T-helper 1 cell (primary cell): ENCODE measurements at regions not wholly inside any gene's neighbourhood (a gene's known extent, or its start where the extent isn't known, plus 50 kb on each side); places are given as distances from the start of the nearest gene placed in this dataset.
"Not testable (repeated sequence)": the region's sequence is repeated elsewhere in the genome, so short reads cannot be mapped to it uniquely, and the experiment has no call there.

ENCODE experiments used
- DNase-seq, 5 donors: peaks; one replicate each; pipeline ENCODE4 v3.0.0-alpha.2; 2012 to 2020

GRCh38 chr2:13725945-13726344, 906.6 kb upstream of the LRATD1 start:
- DNase-seq = no peak

- DNase-seq = no peak
Observed at GRCh38 chr2:13745330-13745729, 887.2 kb upstream of the LRATD1 start.

DNA sequence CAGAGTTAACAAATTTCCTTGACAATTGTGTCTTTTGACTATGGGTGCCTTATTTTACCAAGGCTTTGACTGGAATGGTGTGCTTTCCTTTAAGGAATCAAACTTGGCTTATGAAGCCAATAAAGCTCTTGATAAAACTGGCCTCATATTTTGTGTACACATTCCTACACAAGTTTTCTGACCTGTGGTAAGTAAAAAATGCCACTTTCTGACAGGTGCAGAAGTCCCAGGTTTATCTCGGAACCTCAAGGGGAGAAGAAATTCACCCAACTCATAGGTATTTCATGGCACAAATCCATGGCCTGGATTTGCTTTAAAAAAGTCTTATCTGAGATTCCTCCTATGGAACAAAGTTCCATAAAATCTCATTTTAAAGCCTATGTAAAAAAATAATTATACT, 880.6 kb upstream of the LRATD1 start:
- no peak for DNase-seq

DNA sequence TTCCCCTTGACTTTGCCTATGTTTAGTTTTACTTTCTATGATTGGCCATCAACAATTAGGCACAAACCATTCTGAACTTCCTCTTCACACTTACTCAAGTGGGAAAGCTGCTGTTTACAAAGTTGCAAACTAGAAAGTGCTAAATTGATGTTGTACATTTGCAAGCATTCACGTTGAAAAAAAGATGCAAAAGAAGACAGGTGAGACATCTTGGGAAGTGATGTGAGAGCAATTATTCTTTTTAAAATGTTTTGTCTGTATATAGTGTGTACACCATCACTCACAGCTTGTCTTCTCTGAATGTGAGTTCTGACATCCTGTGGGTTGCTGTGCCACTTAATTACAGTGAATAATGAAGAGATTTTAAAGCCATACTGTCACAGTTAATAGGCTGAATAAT, 874.1 kb upstream of the LRATD1 start:
- DNase-seq = no peak

DNA sequence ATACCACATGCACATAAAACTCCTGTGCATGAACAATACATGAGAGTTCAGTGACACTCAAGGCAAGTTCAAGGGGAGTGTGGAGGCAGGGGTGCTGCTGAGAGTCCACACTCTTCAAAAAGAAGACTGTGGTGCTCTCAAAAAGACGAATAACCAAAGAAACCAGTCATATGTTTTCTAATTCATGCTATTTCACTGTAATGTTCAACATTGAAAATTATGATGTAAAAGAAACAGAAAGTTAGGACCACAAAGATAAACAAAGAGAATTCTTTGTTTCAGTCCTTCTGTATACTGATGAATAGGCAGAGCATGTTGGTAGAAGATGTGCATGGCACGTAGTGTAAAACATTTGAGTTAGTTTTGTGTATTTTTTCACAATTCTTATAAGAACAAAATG, 864.2 kb upstream of the LRATD1 start:
- no peak for DNase-seq

DNA sequence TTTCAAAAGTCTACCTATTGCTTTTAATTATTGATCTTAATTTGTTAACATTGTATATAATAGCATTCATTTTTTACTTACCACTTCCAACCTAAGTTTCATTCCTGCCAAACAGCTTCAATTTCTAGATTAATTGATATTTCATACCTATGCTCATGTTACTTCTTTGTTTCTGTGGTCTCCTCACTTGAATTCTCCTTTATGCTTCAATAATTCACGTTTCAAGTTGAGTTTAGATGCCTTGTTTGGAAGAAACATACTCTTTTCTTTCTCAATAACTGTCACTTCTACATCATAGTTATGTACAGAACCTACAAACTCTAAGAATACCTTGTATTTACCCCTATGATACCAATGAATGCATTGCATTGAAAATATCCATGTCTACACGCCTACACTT, 862.2 kb upstream of the LRATD1 start:
- no peak for DNase-seq

DNA sequence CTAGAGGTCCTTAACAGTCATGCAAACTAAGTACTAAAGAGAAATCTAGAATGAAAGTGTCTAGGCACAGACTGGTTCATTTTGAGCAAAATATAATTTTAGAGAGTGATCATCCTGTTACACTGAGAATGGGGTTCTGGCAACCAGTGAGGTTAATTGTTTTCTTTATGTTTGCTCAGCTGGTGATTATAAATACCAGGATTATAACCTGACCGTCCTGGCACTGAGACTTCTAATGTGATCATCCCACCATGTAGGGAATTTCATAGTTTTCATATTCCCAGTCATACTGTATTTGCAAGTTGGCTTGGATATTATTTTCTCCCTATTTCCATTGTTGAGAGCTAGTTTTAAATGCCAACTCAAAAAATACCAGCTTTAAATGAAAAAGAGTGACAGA, 852.5 kb upstream of the LRATD1 start:
- no peak for DNase-seq

- no peak for DNase-seq
Observed at GRCh38 chr2:13791019-13791547, 841.4 kb upstream of the LRATD1 start.

DNA sequence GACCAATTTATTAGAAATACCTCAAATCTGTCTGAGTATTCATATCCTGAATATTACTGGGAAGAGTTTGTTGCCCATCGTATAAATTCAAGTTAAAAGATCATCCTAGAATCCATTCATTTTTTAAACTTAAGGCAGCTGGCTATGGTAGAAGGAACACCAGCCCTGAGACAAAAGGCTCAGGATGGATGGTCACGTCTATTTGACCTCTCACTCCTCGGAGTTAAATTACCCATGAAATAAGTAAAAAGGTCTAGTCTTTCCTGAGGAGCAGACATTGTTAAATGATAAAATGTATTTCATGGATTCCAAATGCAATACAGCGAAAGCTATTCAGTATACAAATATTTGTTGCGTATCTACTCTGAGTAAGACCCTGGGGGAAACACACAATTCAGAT, 826.0 kb upstream of the LRATD1 start:
- DNase-seq = no peak

DNA sequence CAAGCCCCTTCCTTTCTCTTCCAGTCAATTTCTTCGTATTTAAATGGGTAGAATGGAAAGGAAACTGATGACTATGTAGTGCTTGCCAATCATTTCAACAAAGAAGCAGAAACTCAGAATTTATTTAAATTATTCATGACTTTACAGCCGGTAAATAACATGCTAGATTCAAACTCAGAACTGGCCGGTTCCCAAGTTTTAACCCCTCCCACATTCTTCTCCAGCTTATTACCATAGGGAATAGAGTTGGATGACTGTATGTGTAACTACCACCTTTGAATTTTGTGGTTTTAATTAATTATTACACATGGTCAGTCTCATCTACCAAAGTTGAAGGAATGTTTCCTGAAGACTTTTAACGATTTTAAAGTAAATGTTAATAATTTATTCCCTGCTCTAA, 819.3 kb upstream of the LRATD1 start:
- DNase-seq = no peak

DNA sequence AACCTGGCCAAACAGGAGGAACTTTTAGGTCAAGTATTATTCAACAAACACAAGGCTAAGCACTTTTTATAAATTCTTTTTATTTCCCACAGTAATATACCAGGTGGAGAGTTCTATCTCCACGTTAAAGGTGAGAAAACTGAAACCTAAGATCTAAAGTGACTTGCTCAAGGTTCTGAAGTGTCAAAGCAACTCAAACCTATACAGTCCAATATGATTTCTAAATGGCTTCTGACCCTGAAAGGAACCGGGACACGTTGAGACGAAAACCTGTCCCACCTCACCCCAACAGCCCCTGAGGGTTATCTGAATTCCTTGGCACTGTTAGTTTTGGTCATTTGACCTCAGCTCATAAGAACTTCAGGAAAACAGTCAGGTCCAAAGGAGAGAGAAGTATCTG, 814.5 kb upstream of the LRATD1 start:
- DNase-seq = no peak

DNA sequence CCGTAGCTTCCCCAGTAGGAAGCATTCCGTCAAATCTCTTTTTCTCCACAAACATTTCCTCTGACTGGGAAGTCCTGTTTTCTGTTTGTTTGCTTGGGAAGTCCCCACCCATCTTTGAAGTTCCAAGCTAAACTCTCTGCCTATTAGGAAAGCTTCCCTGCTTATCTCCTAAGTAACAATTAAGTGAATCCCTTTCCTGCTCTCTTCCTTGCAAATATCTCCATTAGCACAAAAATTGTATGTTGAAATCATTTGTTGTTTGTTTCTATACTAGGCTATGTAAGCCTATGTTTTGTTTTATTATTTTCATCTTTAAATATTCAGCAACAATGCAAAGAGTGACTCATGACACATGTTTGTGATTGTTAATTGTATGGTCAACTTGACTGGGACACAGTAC, 812.6 kb upstream of the LRATD1 start:
- DNase-seq = no peak

- no peak for DNase-seq
Observed at GRCh38 chr2:13821255-13821880, 811.1 kb upstream of the LRATD1 start.

DNA sequence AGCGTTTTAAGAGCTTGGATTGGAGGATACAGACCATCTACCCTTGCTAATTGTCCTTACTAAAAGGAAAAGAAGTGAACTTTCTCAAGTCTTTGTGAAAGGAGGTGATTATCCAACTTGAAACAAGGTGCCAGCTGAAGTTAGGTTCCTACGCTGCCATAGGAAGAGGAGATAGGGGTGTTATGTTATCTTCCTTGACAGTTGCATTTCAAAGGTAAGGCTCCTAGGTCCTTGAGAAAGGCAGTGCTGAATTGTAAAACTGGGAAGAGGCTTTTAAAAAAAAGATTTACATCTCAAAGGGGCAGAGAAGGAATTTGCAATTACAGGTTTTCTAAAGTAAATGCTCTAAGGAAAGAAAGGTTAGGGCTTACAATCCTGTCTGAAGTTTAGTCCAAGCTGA, 810.2 kb upstream of the LRATD1 start:
- no peak for DNase-seq

DNA sequence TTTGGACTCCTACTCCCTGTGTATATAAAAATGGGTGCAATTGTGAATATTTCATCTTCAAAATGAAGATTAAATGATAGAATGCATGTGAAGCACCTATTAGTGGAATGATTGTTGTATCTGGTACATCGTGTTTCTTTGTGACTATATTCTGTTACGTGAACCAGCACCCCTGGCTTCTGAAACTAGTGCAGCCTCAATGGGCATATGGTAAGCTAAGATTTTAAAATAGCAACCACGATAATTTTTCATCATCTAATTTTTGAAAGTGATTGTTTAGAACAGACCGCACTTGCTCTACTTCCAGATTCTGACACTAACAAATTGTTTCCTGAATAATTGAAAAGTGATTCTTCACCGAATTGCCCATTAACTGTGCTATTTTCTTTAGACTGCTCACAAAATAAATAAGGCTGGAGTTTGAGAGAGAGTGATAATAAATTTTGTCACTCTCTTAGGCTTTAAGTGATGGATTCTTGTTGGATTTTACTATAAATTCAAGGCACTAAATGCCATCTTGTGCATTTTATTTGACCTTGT, 806.1 kb upstream of the LRATD1 start:
- DNase-seq = no peak

DNA sequence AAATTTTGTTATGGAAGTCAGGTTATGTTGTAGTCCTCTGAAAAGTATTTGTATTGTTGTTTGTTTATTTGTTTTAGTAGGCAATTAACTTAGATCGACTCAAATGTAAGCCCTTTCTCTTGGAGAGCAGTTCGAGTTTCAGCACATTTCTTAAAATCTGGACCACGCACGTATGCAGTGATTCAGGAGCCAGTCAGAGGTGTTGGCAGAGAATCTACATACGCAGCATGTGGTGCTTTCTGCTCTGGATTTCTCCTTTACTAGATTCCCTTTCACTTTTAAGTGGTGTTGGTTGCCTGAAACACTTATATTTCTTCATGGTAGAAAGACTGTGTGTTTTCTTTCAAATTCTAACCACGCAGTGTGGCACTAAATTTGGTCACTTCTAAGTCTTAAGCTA, 773.9 kb upstream of the LRATD1 start:
- no peak for DNase-seq

DNA sequence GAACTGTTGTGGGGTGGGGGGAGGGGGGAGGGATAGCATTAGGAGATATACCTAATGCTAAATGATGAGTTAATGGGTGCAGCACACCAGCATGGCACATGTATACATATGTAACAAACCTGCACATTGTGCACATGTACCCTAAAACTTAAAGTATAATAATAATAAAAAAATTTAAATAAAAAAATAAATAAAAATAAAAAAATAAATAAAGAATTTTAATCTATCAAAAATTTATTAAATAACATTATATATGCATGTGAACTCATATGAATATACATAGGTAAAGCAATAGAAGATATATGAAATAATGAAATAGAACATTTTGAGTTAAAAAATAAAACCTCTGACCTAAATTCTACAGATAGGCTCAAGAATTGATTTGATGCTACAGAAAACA, 764.2 kb upstream of the LRATD1 start:
- DNase-seq = not testable (repeated sequence)

GRCh38 chr2:13876491-13877037, 756.0 kb upstream of the LRATD1 start:
- DNase-seq = no peak

GRCh38 chr2:13877571-13877970, 754.9 kb upstream of the LRATD1 start:
- DNase-seq = no peak

- DNase-seq = no peak
Observed at GRCh38 chr2:13884291-13884976, 748.1 kb upstream of the LRATD1 start.

- no peak for DNase-seq
Observed at GRCh38 chr2:13901526-13901925, 731.0 kb upstream of the LRATD1 start.

DNA sequence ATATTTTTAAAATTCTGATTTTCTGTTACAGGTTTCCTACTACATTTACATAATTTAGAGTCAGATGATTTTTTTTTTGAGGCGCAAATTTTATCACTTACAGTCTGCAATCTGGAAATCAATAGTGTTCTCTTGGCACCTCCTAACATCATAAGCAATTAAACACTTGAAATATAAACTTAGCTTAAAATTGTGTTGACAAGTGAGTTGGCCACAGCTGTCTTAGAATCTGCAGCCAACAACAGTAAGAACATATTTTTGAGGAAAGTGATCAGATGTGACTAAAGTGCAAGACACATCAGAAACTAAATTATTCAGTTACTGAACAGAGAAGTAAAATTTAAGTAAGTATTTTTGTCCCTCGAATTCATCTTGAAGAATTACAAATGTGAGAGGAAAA, 726.7 kb upstream of the LRATD1 start:
- no peak for DNase-seq

DNA sequence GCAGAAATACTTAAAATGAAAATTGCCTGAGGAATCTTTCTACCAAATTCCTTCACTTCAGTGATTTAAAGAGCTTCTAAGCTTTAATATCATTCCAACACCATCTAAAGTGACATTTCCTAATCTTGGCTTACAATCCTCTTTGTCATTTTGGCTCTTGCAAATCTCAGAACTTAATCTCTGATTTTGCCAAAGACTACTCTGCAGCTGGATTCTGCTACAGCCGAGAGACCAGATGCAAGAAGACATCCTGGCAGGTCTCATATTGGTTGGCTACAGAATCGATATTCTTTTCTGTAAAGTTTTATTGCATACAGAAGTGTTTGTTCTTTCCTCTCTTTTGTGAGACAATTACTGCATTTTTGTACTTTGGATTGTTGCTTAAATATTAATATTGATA, 716.5 kb upstream of the LRATD1 start:
- no peak for DNase-seq

- no peak for DNase-seq
Observed at GRCh38 chr2:13917958-13918357, 714.6 kb upstream of the LRATD1 start.
